GM23338 (cell line): ENCODE measurements at regions not wholly inside any gene's neighbourhood (a gene's known extent, or its start where the extent isn't known, plus 50 kb on each side); places are given as distances from the start of the nearest gene placed in this dataset.
"Not testable (repeated sequence)": the region's sequence is repeated elsewhere in the genome, so short reads cannot be mapped to it uniquely, and the experiment has no call there.

Experiments
- ATAC-seq: fragments of 200-7000 bp; cut with Tn5 transposase; 3 replicates; pipeline ENCODE4 v1.9.1; 2020
- DNase-seq: peaks from one replicate; pipeline ENCODE4 v3.0.0-alpha.2; 2015; ENCODE audit warnings: low spot score
- H2AFZ ChIP-seq: fragments of 200-600 bp; sonication (generic); 2 replicates; pipeline ENCODE4 v1.8.0; 2016; ENCODE audit warnings: antibody characterized with exemption, mild to moderate bottlenecking, moderate library complexity
- H3F3A ChIP-seq: fragments of 200-600 bp; sonication (generic); replicated peaks from 2 replicates; pipeline ENCODE4 v1.8.0; 2017; ENCODE audit warnings: antibody characterized with exemption, mixed run types, low read depth
- H3K27ac ChIP-seq: fragments of 200-600 bp; sonication (generic); 2 replicates; pipeline ENCODE4 v1.6.1; 2016; ENCODE audit warnings: low read depth
- H3K27me3 ChIP-seq: fragments of 200-600 bp; sonication (generic); 2 replicates; pipeline ENCODE4 v1.8.0; 2016; ENCODE audit warnings: mild to moderate bottlenecking, mixed run types, moderate library complexity; ENCODE audit not compliant: insufficient read depth
- H3K36me3 ChIP-seq: fragments of 200-600 bp; sonication (generic); 2 replicates; pipeline ENCODE4 v1.8.0; 2016; ENCODE audit warnings: mild to moderate bottlenecking; ENCODE audit not compliant: insufficient read depth
- H3K4me1 ChIP-seq: fragments of 200-600 bp; sonication (generic); 2 replicates; pipeline ENCODE4 v1.8.0; 2016; ENCODE audit warnings: mild to moderate bottlenecking, moderate library complexity; ENCODE audit not compliant: insufficient read depth
- H3K4me2 ChIP-seq: fragments of 200-600 bp; sonication (generic); 2 replicates; pipeline ENCODE4 v1.7.1; 2017; ENCODE audit warnings: mixed run types
- H3K4me3 ChIP-seq: fragments of 200-600 bp; sonication (generic); 2 replicates; pipeline ENCODE4 v1.6.1; 2016; ENCODE audit warnings: mixed run types
- H3K79me2 ChIP-seq: fragments of 200-600 bp; sonication (generic); replicated peaks from 2 replicates; pipeline ENCODE4 v1.8.0; 2017; ENCODE audit warnings: mild to moderate bottlenecking; ENCODE audit not compliant: insufficient read depth
- H3K9me2 ChIP-seq: fragments of 200-600 bp; sonication (generic); 2 replicates; pipeline ENCODE4 v1.8.0; 2017; ENCODE audit not compliant: insufficient read depth
- H4K20me1 ChIP-seq: fragments of 200-600 bp; sonication (generic); replicated peaks from 2 replicates; pipeline ENCODE4 v1.8.0; 2017; ENCODE audit warnings: mild to moderate bottlenecking; ENCODE audit not compliant: insufficient read depth
- H3K27ac Mint-ChIP-seq: 2 replicates; pipeline ENCODE4 v1.8.0; 2020; ENCODE audit warnings: inconsistent platforms, mild to moderate bottlenecking, moderate library complexity, mixed read lengths
- H3K27me3 Mint-ChIP-seq: 3 replicates; pipeline ENCODE4 v1.8.0; 2022; ENCODE audit warnings: low read depth, mild to moderate bottlenecking, moderate library complexity, mixed read lengths, inconsistent platforms; ENCODE audit not compliant: insufficient read depth, poor library complexity
- H3K36me3 Mint-ChIP-seq: 3 replicates; pipeline ENCODE4 v1.8.0; 2021; ENCODE audit warnings: low read depth, mild to moderate bottlenecking, inconsistent platforms, moderate library complexity, mixed read lengths
- H3K4me1 Mint-ChIP-seq: 3 replicates; pipeline ENCODE4 v1.8.0; 2020; ENCODE audit warnings: mild to moderate bottlenecking, inconsistent platforms, mixed read lengths
- H3K4me3 Mint-ChIP-seq: 3 replicates; pipeline ENCODE4 v1.8.0; 2021; ENCODE audit warnings: moderate library complexity, mild to moderate bottlenecking, inconsistent platforms, mixed read lengths
- H3K9me3 Mint-ChIP-seq: 3 replicates; pipeline ENCODE4 v1.8.0; 2020; ENCODE audit warnings: moderate library complexity, mild to moderate bottlenecking, inconsistent platforms, mixed read lengths
- TF ChIP-seq, protein P1 (sequence below): fragments of 250-450 bp; sonication (Bioruptor Pico); IDR thresholded peaks from 2 replicates; pipeline ENCODE4 v1.5.0; 2020; ENCODE audit warnings: mild to moderate bottlenecking, moderate library complexity

DNA sequence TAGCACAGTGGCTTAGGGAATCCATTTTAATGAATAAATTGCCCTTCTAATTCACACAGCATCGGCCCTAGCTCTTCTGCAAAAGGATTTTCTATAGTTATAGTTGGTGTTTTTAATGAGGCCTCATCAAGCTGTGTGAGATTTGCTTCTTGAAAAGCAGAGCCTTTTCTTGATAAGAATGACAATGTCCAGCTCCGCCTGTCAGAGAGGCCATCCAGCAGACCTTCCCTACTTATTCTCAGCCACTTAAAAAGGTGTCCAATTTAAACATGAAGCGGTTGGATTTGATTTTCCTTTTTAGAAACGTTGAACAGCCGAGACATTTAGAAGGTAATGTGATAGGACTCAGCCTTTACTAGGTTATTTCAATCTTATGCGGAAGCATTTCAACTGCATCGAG, 134.4 kb downstream of the ZNF608 start (continued):
- TF ChIP-seq, protein P1, sequence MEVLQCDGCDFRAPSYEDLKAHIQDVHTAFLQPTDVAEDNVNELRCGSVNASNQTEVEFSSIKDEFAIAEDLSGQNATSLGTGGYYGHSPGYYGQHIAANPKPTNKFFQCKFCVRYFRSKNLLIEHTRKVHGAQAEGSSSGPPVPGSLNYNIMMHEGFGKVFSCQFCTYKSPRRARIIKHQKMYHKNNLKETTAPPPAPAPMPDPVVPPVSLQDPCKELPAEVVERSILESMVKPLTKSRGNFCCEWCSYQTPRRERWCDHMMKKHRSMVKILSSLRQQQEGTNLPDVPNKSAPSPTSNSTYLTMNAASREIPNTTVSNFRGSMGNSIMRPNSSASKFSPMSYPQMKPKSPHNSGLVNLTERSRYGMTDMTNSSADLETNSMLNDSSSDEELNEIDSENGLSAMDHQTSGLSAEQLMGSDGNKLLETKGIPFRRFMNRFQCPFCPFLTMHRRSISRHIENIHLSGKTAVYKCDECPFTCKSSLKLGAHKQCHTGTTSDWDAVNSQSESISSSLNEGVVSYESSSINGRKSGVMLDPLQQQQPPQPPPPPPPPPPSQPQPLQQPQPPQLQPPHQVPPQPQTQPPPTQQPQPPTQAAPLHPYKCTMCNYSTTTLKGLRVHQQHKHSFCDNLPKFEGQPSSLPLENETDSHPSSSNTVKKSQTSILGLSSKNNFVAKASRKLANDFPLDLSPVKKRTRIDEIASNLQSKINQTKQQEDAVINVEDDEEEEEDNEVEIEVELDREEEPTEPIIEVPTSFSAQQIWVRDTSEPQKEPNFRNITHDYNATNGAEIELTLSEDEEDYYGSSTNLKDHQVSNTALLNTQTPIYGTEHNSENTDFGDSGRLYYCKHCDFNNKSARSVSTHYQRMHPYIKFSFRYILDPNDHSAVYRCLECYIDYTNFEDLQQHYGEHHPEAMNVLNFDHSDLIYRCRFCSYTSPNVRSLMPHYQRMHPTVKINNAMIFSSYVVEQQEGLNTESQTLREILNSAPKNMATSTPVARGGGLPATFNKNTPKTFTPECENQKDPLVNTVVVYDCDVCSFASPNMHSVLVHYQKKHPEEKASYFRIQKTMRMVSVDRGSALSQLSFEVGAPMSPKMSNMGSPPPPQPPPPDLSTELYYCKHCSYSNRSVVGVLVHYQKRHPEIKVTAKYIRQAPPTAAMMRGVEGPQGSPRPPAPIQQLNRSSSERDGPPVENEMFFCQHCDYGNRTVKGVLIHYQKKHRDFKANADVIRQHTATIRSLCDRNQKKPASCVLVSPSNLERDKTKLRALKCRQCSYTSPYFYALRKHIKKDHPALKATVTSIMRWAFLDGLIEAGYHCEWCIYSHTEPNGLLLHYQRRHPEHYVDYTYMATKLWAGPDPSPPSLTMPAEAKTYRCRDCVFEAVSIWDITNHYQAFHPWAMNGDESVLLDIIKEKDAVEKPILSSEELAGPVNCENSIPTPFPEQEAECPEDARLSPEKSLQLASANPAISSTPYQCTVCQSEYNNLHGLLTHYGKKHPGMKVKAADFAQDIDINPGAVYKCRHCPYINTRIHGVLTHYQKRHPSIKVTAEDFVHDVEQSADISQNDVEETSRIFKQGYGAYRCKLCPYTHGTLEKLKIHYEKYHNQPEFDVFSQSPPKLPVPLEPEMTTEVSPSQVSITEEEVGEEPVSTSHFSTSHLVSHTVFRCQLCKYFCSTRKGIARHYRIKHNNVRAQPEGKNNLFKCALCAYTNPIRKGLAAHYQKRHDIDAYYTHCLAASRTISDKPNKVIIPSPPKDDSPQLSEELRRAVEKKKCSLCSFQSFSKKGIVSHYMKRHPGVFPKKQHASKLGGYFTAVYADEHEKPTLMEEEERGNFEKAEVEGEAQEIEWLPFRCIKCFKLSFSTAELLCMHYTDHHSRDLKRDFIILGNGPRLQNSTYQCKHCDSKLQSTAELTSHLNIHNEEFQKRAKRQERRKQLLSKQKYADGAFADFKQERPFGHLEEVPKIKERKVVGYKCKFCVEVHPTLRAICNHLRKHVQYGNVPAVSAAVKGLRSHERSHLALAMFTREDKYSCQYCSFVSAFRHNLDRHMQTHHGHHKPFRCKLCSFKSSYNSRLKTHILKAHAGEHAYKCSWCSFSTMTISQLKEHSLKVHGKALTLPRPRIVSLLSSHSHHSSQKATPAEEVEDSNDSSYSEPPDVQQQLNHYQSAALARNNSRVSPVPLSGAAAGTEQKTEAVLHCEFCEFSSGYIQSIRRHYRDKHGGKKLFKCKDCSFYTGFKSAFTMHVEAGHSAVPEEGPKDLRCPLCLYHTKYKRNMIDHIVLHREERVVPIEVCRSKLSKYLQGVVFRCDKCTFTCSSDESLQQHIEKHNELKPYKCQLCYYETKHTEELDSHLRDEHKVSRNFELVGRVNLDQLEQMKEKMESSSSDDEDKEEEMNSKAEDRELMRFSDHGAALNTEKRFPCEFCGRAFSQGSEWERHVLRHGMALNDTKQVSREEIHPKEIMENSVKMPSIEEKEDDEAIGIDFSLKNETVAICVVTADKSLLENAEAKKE = no peak

DNA sequence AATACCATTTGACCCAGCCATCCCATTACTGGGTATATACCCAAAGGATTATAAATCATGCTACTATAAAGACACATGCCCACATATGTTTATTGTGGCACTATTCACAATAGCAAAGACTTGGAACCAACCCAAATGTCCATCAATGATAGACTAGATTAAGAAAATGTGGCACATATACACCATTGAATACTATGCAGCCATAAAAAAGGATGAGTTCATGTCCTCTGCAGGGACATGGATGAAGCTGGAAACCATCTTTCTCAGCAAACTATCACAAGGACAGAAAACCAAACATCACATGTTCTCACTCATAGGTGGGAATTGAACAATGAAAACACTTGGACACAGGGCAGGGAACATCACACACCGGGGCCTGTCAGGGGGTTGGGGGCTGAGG, 135.2 kb downstream of the ZNF608 start:
- H3K4me1 Mint-ChIP-seq, H3K27ac ChIP-seq, H3K4me1 ChIP-seq, DNase-seq, H3K36me3 ChIP-seq, H3K36me3 Mint-ChIP-seq, H3K4me3 ChIP-seq, H4K20me1 ChIP-seq, H2AFZ ChIP-seq, H3K9me2 ChIP-seq, H3K27me3 Mint-ChIP-seq, H3K27ac Mint-ChIP-seq, H3K9me3 Mint-ChIP-seq, H3K4me2 ChIP-seq, H3K27me3 ChIP-seq, H3K79me2 ChIP-seq, ATAC-seq, H3F3A ChIP-seq, H3K4me3 Mint-ChIP-seq: not testable (repeated sequence)

DNA sequence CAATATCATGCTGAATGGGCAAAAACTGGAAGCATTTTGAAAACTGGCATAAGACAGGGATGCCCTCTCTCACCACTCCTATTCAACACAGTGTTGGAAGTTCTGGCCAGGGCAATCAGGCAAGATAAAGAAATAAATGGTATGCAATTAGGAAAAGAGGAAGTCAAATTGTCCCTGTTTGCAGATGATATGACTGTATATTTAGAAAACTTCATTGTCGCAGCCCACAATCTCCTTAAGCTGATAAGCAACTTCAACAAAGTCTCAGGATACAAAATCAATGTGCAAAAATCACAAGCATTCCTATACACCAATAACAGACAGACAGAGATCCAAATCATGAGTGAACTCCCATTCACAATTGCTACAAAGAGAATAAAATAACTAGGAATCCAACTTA, 136.8 kb downstream of the ZNF608 start:
- H2AFZ ChIP-seq, H3K27me3 Mint-ChIP-seq, H3K27me3 ChIP-seq, H3F3A ChIP-seq, H3K79me2 ChIP-seq, H3K36me3 ChIP-seq, H3K4me3 Mint-ChIP-seq, H3K9me3 Mint-ChIP-seq, H3K36me3 Mint-ChIP-seq, H3K27ac ChIP-seq, H3K4me2 ChIP-seq, DNase-seq, H3K27ac Mint-ChIP-seq, H3K4me1 ChIP-seq, ATAC-seq, H3K9me2 ChIP-seq, H3K4me3 ChIP-seq, H4K20me1 ChIP-seq: not testable (repeated sequence)
- peaks cover 13% of the 10 kb centered on the region for H3K4me1 Mint-ChIP-seq
